Endothelial cell of hepatic sinusoid (primary cell): ENCODE measurements at regions not wholly inside any gene's neighbourhood (a gene's known extent, or its start where the extent isn't known, plus 50 kb on each side); places are given as distances from the start of the nearest gene placed in this dataset.

ENCODE experiments used
- in situ Hi-C: cut with HindIII; loops from 2 replicates; pipeline ENCODE4 v1.10.0; 2017; ENCODE audit warnings: low sequenced_read_pairs

GRCh38 chr20:60804918-60805630 lies 447.0 kb upstream of the CDH4 start:
- in situ Hi-C loops = no loop called here

- in situ Hi-C loops = no loop called here
These were observed 445.7 kb upstream of the CDH4 start for GRCh38 chr20:60806354-60806753.

- in situ Hi-C loops = no loop called here
These were observed 445.2 kb upstream of the CDH4 start for GRCh38 chr20:60806824-60807223.

GRCh38 chr20:60808003-60808672 lies 443.9 kb upstream of the CDH4 start:
- in situ Hi-C loops = no loop called here

- in situ Hi-C loops = no loop called here
These were observed 443.4 kb upstream of the CDH4 start for GRCh38 chr20:60808701-60809100.

GRCh38 chr20:60810561-60810960 lies 441.5 kb upstream of the CDH4 start:
- in situ Hi-C loops = loop anchor here (5.0 kb wide), 1 partner anchor 107 kb away; no protein-coding TSS in a partner anchor

GRCh38 chr20:60812561-60812960 lies 439.5 kb upstream of the CDH4 start:
- in situ Hi-C loops = loop anchor here (5.0 kb wide), 1 partner anchor 105 kb away; no protein-coding TSS in a partner anchor

- in situ Hi-C loops = loop anchor here (5.0 kb wide), 1 partner anchor 104 kb away; no protein-coding TSS in a partner anchor
These were observed 439.0 kb upstream of the CDH4 start for GRCh38 chr20:60813066-60813465.

- in situ Hi-C loops = no loop called here
These were observed 436.4 kb upstream of the CDH4 start for GRCh38 chr20:60815656-60816055.

- in situ Hi-C loops = no loop called here
These were observed 435.2 kb upstream of the CDH4 start for GRCh38 chr20:60816901-60817300.

GRCh38 chr20:60817891-60818290 lies 434.2 kb upstream of the CDH4 start:
- in situ Hi-C loops = no loop called here

- in situ Hi-C loops = no loop called here
These were observed 432.6 kb upstream of the CDH4 start for GRCh38 chr20:60819511-60819910.

- in situ Hi-C loops = no loop called here
These were observed 431.9 kb upstream of the CDH4 start for GRCh38 chr20:60820149-60820548.

- in situ Hi-C loops = no loop called here
These were observed 431.1 kb upstream of the CDH4 start for GRCh38 chr20:60820918-60821317.

- in situ Hi-C loops = no loop called here
These were observed 429.1 kb upstream of the CDH4 start for GRCh38 chr20:60822699-60823607.

GRCh38 chr20:60835876-60836275 lies 416.2 kb upstream of the CDH4 start:
- in situ Hi-C loops = no loop called here

GRCh38 chr20:60837173-60837770 lies 414.8 kb upstream of the CDH4 start:
- in situ Hi-C loops = no loop called here

- in situ Hi-C loops = no loop called here
These were observed 413.8 kb upstream of the CDH4 start for GRCh38 chr20:60838297-60838696.

GRCh38 chr20:60840971-60841370 lies 411.1 kb upstream of the CDH4 start:
- in situ Hi-C loops = no loop called here

- in situ Hi-C loops = no loop called here
These were observed 406.9 kb upstream of the CDH4 start for GRCh38 chr20:60845146-60845545.
